Activated naive CD4-positive, alpha-beta T cell treated with anti-CD3 and anti-CD28 coated beads for 36 hours (primary cell): ENCODE measurements at regions not wholly inside any gene's neighbourhood (a gene's known extent, or its start where the extent isn't known, plus 50 kb on each side); places are given as distances from the start of the nearest gene placed in this dataset.

Source experiments
- CTCF ChIA-PET: fragments of 350-600 bp; sonication (Branson Sonifier 250); formaldehyde crosslinking; loops from one replicate; lab custom pipeline; 2021; ENCODE audit warnings: antibody characterized with exemption; lab: Charles Lee
- DNase-seq: peaks from one replicate; pipeline ENCODE4 v3.0.0-alpha.2; 2020
- H3K27ac Mint-ChIP-seq: one replicate; pipeline ENCODE4 v1.8.0; 2021; ENCODE audit warnings: mild to moderate bottlenecking, mixed read lengths
- H3K27me3 Mint-ChIP-seq: one replicate; pipeline ENCODE4 v1.8.0; 2021; ENCODE audit warnings: low read depth, mixed read lengths
- H3K36me3 Mint-ChIP-seq: one replicate; pipeline ENCODE4 v1.8.0; 2021; ENCODE audit warnings: low read depth, mixed read lengths
- H3K4me1 Mint-ChIP-seq: one replicate; pipeline ENCODE4 v1.8.0; 2021; ENCODE audit warnings: low read depth, mixed read lengths
- H3K4me3 Mint-ChIP-seq: one replicate; pipeline ENCODE4 v1.8.0; 2021; ENCODE audit warnings: mild to moderate bottlenecking, moderate library complexity, mixed read lengths
- H3K9me3 Mint-ChIP-seq: one replicate; pipeline ENCODE4 v1.8.0; 2021; ENCODE audit warnings: mixed read lengths
- intact Hi-C: fragments of 100-400 bp; cut with micrococcal nuclease; formaldehyde crosslinking; loops from one replicate; pipeline ENCODE4 v1.15.1; 2023

- H3K36me3 Mint-ChIP-seq = peaks cover 3% of the 10 kb centered on the region
- intact Hi-C loops = no loop called here
- DNase-seq = no peak
- peaks cover 10% of the 10 kb centered on the region for H3K27me3 Mint-ChIP-seq
- CTCF ChIA-PET = no interaction called here
- no peak overlapping the region for H3K4me3 Mint-ChIP-seq
- no peaks in the 10 kb centered on the region for H3K4me1 Mint-ChIP-seq
- H3K9me3 Mint-ChIP-seq = peaks cover 16% of the 10 kb centered on the region
- H3K27ac Mint-ChIP-seq = no peak overlapping the region
Measured at GRCh38 chr6:917939-918338, 225.0 kb upstream of the EXOC2 start.

GRCh38 chr6:917296-917695, 224.4 kb upstream of the EXOC2 start:
- Mint-ChIP-seq H3K36me3 (peaks cover 3% of the 10 kb centered on the region), H3K9me3 (peaks cover 16% of the 10 kb centered on the region), H3K27ac (no peak overlapping the region), H3K27me3 (peaks cover 8% of the 10 kb centered on the region), H3K4me1 (no peaks in the 10 kb centered on the region), H3K4me3 (no peak overlapping the region)
- CTCF ChIA-PET = no interaction called here
- intact Hi-C loops = no loop called here
- DNase-seq = no peak

- H3K27me3 Mint-ChIP-seq = peaks cover 13% of the 10 kb centered on the region
- no peak overlapping the region for H3K4me3 Mint-ChIP-seq
- peaks cover 2% of the 10 kb centered on the region for H3K36me3 Mint-ChIP-seq
- no peak overlapping the region for H3K27ac Mint-ChIP-seq
- no peak for DNase-seq
- H3K9me3 Mint-ChIP-seq = peaks cover 12% of the 10 kb centered on the region
- CTCF ChIA-PET = no interaction called here
- intact Hi-C loops = no loop called here
- no peaks in the 10 kb centered on the region for H3K4me1 Mint-ChIP-seq
Measured at GRCh38 chr6:916131-916530, 223.2 kb upstream of the EXOC2 start.

DNA sequence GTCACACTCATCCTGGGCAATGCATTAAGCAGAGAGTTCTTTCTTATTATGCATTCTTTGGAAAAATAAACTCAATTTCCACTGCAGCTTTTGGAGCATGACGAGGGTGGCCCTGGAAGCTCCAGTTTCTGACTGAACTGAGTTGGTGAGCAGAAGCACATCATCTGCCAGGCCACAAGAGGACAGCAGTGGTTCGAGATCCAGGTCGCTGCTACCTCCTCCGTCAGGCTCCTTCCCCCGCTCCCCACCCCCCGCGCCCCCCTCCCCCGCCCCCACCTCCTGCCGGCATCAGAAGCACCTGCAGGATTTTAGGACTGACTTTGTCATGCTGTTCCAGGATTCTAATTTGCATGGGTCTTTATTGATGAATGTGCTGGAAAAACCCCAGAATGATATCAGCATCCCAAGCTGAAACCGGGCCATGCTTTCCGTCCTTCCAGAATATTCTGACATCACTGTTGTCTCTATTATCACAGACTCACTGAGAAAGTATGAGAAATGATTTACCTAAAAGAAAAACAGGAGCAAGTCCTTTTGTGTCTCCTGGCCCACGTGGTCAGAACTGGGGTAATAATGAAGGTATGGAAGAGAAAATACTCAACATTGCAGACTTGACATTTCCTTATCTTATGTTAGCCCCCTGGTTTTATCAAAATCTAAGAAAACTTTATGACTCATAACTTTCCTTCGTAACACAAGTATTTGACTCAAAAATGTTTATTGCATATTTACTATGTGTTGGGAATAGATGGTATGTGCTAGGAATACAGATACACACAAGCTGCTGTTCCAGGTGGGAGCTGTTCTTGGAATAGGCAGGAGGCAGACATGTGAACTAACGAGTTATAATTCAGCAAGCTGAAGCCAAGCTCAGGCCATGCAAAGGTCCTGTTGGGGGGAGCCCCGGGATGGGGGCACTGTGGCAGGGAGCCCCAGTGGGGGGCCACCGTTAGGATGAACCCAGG, 220.2 kb upstream of the EXOC2 start:
- no peak overlapping the region for H3K4me3 Mint-ChIP-seq
- CTCF ChIA-PET = no interaction called here
- peak; percentile 11 for DNase-seq
- H3K27me3 Mint-ChIP-seq = peaks cover 15% of the 10 kb centered on the region
- H3K27ac Mint-ChIP-seq = no peak overlapping the region
- intact Hi-C loops = no loop called here
- H3K4me1 Mint-ChIP-seq = no peaks in the 10 kb centered on the region
- no peaks in the 10 kb centered on the region for H3K36me3 Mint-ChIP-seq
- H3K9me3 Mint-ChIP-seq = peaks cover 3% of the 10 kb centered on the region

- Mint-ChIP-seq H3K27me3 (peaks cover 8% of the 10 kb centered on the region), H3K9me3 (no peaks in the 10 kb centered on the region), H3K4me3 (no peak overlapping the region), H3K4me1 (no peaks in the 10 kb centered on the region), H3K27ac (no peak overlapping the region), H3K36me3 (no peaks in the 10 kb centered on the region)
- intact Hi-C loops = loop anchor here (10.0 kb wide), 1 partner anchor 163 kb away; no protein-coding TSS in a partner anchor
- CTCF ChIA-PET = no interaction called here
- DNase-seq = no peak
Measured at GRCh38 chr6:907928-908327, 215.0 kb upstream of the EXOC2 start.

- Mint-ChIP-seq H3K36me3 (no peaks in the 10 kb centered on the region), H3K9me3 (no peaks in the 10 kb centered on the region), H3K27ac (no peak overlapping the region), H3K27me3 (peaks cover 4% of the 10 kb centered on the region), H3K4me3 (no peak overlapping the region), H3K4me1 (no peaks in the 10 kb centered on the region)
- DNase-seq = no peak
- intact Hi-C loops = loop anchor here (10.0 kb wide), 1 partner anchor 162 kb away; no protein-coding TSS in a partner anchor
- CTCF ChIA-PET = no interaction called here
Measured at GRCh38 chr6:906920-907319, 214.0 kb upstream of the EXOC2 start.

- H3K27me3 Mint-ChIP-seq = no peaks in the 10 kb centered on the region
- intact Hi-C loops = loop anchor here (10.0 kb wide), 1 partner anchor 161 kb away; no protein-coding TSS in a partner anchor
- H3K36me3 Mint-ChIP-seq = no peaks in the 10 kb centered on the region
- no peaks in the 10 kb centered on the region for H3K4me1 Mint-ChIP-seq
- DNase-seq = no peak
- CTCF ChIA-PET = interaction anchor here (1.8 kb wide), 1 partner anchor 184 kb away, joined by 6 read pairs; no protein-coding TSS in a partner anchor
- no peak overlapping the region for H3K4me3 Mint-ChIP-seq
- no peak overlapping the region for H3K27ac Mint-ChIP-seq
- H3K9me3 Mint-ChIP-seq = no peaks in the 10 kb centered on the region
Measured at GRCh38 chr6:905556-905955, 212.6 kb upstream of the EXOC2 start.

DNA sequence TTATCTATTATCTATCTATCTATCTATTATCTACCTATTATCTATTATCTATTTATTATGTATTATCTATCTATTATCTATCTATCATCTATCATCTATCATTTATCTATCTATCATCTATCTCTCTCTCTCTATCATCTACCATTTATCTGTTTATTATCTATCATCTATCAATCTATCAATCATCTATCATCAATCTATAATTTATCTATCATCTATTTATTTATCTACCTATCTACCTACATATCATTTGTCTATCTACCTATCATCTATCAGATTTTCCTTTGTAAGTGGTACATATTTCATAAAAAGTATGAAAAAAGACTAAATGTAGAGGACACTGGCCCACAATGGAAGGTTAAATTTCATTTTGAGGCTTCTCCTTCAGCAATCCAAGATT, 212.1 kb upstream of the EXOC2 start:
- CTCF ChIA-PET = interaction anchor here (1.8 kb wide), 1 partner anchor 183 kb away, joined by 6 read pairs; no protein-coding TSS in a partner anchor
- H3K9me3 Mint-ChIP-seq = no peaks in the 10 kb centered on the region

GRCh38 chr6:903761-904160, 210.8 kb upstream of the EXOC2 start:
- DNase-seq = no peak
- H3K9me3 Mint-ChIP-seq = no peaks in the 10 kb centered on the region
- CTCF ChIA-PET = interaction anchor here (1.8 kb wide), 1 partner anchor 182 kb away, joined by 6 read pairs; no protein-coding TSS in a partner anchor
- H3K4me1 Mint-ChIP-seq = no peaks in the 10 kb centered on the region
- H3K27ac Mint-ChIP-seq = no peak overlapping the region
- H3K27me3 Mint-ChIP-seq = no peaks in the 10 kb centered on the region
- no peaks in the 10 kb centered on the region for H3K36me3 Mint-ChIP-seq
- intact Hi-C loops = loop anchor here (10.0 kb wide), 1 partner anchor 159 kb away; no protein-coding TSS in a partner anchor
- H3K4me3 Mint-ChIP-seq = no peak overlapping the region

More for the DNA sequence above, 212.1 kb upstream of the EXOC2 start:
- intact Hi-C loops = loop anchor here (10.0 kb wide), 1 partner anchor 160 kb away; no protein-coding TSS in a partner anchor
- H3K27ac Mint-ChIP-seq = no peak overlapping the region
- H3K4me3 Mint-ChIP-seq = no peak overlapping the region
- no peaks in the 10 kb centered on the region for H3K4me1 Mint-ChIP-seq
- no peaks in the 10 kb centered on the region for H3K27me3 Mint-ChIP-seq
- no peak for DNase-seq
- H3K36me3 Mint-ChIP-seq = no peaks in the 10 kb centered on the region

DNA sequence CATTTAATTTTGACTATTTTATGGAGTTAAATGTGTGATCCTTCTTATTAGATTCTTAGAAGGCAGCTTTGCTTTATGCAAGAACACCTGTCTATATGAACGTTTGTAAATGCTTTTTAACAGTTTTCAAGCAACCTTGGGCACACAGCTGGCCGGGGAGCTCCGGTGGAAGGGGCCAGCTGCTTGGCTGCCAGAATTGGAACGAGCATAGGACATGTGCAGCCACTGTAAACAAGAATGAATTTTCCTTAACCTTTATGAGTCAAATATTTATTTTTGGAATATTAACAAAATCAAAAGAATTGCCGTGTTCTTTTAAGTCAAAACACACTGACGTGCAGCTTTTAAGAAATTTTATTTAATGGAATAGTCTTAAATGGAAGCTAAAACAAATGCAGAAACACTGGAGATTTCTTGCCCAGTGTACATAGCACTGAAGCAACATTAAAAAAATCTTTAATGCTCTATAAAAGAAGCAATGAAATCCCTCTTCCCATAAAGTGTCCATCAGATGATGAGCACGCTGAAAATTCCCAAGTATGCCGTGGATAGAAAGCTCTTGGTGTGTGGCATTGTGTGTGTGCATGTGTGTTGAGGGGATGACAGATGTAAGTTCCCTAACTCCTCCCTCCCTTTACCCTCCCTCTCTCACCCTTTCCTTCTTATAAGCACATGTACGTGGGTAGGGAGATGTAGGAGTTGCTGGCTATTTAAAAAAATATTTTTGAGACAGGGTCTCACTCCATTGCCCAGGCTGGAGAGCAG, 208.9 kb upstream of the EXOC2 start:
- Mint-ChIP-seq H3K27ac (no peak overlapping the region), H3K4me3 (no peak overlapping the region), H3K4me1 (no peaks in the 10 kb centered on the region), H3K36me3 (no peaks in the 10 kb centered on the region), H3K9me3 (no peaks in the 10 kb centered on the region), H3K27me3 (peaks cover 7% of the 10 kb centered on the region)
- intact Hi-C loops = loop anchor here (10.0 kb wide), 1 partner anchor 157 kb away; no protein-coding TSS in a partner anchor
- CTCF ChIA-PET = interaction anchor here (0.7 kb wide), 1 partner anchor 180 kb away, joined by 3 read pairs; no protein-coding TSS in a partner anchor
- DNase-seq = no peak

DNA sequence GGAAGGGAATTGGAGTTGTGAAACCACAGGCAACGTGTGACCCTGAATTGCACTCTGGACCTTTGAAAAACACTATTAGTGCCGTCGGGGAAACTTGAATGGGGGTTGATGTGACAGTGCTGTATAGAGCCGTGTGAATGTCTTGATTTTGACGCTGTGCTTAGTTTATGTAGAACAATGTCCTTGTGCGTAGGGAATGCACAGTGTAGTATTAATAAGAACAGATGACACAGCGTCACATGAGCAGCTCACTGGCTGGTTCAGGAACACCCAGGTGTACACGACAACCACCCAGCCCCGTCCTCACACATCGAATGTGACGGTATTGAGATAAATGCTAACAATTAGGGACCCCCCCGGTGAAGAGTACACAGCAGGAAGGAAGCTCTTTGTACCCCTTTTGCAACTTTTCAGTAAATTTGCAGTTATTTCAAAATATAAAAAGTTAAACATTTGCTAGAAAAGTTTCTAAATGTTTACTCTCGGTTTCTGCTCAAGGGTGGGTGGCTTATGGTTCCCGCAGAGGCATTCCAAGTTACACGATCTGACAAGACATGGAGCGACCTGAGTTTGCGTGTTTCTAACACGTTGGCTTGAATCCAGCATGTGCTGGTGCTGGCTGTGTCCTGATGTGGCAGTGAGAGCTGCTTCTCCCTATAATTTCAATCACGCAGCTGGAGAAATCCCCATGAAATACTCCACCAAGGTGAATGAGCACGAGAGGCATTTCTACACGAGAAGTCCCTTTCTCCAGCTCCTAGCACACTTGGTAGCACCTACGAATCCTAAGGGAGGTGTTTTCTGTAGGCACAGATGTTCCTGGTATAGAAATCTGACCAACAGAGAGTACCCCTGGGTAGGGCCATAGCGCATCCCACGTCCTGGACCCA, 208.0 kb upstream of the EXOC2 start:
- no peaks in the 10 kb centered on the region for H3K36me3 Mint-ChIP-seq
- H3K4me1 Mint-ChIP-seq = no peaks in the 10 kb centered on the region
- peaks cover 7% of the 10 kb centered on the region for H3K27me3 Mint-ChIP-seq
- intact Hi-C loops = loop anchor here (10.0 kb wide), 1 partner anchor 156 kb away; no protein-coding TSS in a partner anchor
- no peak overlapping the region for H3K27ac Mint-ChIP-seq
- DNase-seq = no peak
- CTCF ChIA-PET = no interaction called here
- no peak overlapping the region for H3K4me3 Mint-ChIP-seq
- H3K9me3 Mint-ChIP-seq = no peaks in the 10 kb centered on the region
